HG02642 (cell line): ENCODE measurements at regions not wholly inside any gene's neighbourhood (a gene's known extent, or its start where the extent isn't known, plus 50 kb on each side); places are given as distances from the start of the nearest gene placed in this dataset.
"Not testable (repeated sequence)": the region's sequence is repeated elsewhere in the genome, so short reads cannot be mapped to it uniquely, and the experiment has no call there.

Experiments used
- ATAC-seq: cut with Tn5 transposase; IDR thresholded peaks from one replicate; pipeline ENCODE4 v1.9.1; 2021; ENCODE audit warnings: mild to moderate bottlenecking; ENCODE audit not compliant: unreplicated experiment, poor library complexity

- ATAC-seq = no peak
These were observed 445.7 kb downstream of the DAD1 start for GRCh38 chr14:22143363-22143762.

GRCh38 chr14:22140633-22141032 lies 448.4 kb downstream of the DAD1 start:
- no peak for ATAC-seq

- no peak for ATAC-seq
These were observed 457.1 kb downstream of the DAD1 start for GRCh38 chr14:22131749-22132476.

GRCh38 chr14:22124073-22124613 lies 450.5 kb upstream of the OR4E1 start:
- ATAC-seq = no peak

- no peak for ATAC-seq
These were observed 449.4 kb upstream of the OR4E1 start for GRCh38 chr14:22122829-22123560.

GRCh38 chr14:22122227-22122818 lies 448.7 kb upstream of the OR4E1 start:
- no peak for ATAC-seq

GRCh38 chr14:22118899-22119477 lies 445.4 kb upstream of the OR4E1 start:
- no peak for ATAC-seq

- no peak for ATAC-seq
These were observed 439.8 kb upstream of the OR4E1 start for GRCh38 chr14:22113401-22113800.

GRCh38 chr14:22112004-22112403 lies 438.4 kb upstream of the OR4E1 start:
- ATAC-seq = no peak

GRCh38 chr14:22107753-22108152 lies 434.1 kb upstream of the OR4E1 start:
- no peak for ATAC-seq

GRCh38 chr14:22106700-22107697 lies 433.4 kb upstream of the OR4E1 start:
- ATAC-seq = no peak

- ATAC-seq = no peak
These were observed 432.0 kb upstream of the OR4E1 start for GRCh38 chr14:22105624-22106006.

- ATAC-seq = no peak
These were observed 431.5 kb upstream of the OR4E1 start for GRCh38 chr14:22105006-22105623.

GRCh38 chr14:22100764-22101120 lies 427.1 kb upstream of the OR4E1 start:
- ATAC-seq = not testable (repeated sequence)

GRCh38 chr14:22099942-22100763 lies 426.5 kb upstream of the OR4E1 start:
- ATAC-seq = peak; percentile 72

GRCh38 chr14:22098435-22098834 lies 424.8 kb upstream of the OR4E1 start:
- no peak for ATAC-seq

- ATAC-seq = no peak
These were observed 424.1 kb upstream of the OR4E1 start for GRCh38 chr14:22097586-22098292.

GRCh38 chr14:22097072-22097471 lies 423.5 kb upstream of the OR4E1 start:
- ATAC-seq = no peak
